ENCODE measurements at regions not wholly inside any gene's neighbourhood (a gene's known extent, or its start where the extent isn't known, plus 50 kb on each side); places are given as distances from the start of the nearest gene placed in this dataset.

DNA sequence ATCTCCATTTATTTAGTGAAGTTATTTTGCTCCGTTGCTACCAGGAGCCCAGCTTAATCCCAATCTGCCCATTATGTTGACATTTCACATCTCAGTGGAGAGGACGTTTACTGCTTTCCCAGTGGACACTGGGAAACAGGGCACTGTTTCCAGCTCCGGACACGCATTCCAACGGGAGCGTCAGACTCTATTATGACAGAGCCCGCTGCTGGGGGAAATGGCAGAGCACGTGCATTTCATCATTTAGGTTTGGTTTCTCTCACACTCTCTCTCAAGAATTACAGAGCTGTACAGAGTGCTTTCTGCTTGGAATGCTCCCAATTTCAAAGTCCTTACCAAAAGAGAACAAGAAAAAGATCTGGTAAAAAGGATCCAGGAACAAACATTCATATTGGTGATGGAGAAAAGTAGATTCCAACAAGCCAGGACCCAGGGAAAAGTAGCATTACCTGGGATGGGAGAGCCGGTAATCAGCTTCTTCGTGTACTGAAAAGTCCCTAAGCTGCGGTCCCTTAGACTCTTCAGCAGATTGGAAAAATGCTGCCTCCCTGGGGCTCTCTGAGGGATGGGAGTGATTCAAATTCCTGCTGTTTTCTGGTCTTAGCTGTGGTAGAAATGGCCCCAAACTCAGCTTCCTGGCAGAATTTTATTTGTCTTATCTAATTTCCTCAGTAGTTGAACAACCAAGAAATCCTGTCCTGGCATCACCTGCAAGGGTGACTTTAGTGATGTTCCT is 136.0 kb upstream of the THBS1 start:
- no peak for DNase-seq

GRCh38 chr15:39445931-39446330 is 134.9 kb upstream of the THBS1 start:
- no peak for DNase-seq

- no peak for DNase-seq
Measured at GRCh38 chr15:39447346-39447745, 133.5 kb upstream of the THBS1 start.

GRCh38 chr15:39447881-39448280 is 133.0 kb upstream of the THBS1 start:
- DNase-seq = no peak

GRCh38 chr15:39448409-39448808 is 132.5 kb upstream of the THBS1 start:
- DNase-seq = no peak

DNA sequence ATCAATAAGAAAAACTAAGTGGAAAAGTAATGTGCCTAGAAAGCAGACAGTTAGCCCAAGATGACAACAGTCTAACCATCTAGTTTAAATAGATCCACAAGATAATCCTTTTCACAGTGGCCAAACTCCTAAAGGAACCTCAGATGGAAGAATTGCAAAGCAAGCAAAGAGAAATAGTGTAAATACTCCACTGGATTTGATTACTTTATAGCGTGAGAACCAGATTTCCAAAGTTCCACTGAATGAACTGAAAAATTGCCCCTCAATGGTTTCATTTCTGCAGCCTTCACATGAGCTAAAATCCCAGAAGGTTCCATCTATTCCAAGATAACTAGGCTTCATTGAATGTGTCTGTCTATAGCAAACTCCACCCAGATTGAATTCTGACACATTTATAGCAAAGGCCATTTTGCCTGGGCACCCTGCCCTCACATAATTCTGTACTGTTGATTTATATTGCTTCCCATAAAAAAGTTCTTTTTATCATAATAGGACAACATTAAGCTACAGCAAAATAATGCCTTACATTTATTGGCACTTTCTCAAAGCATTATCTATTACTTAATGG is 129.7 kb upstream of the THBS1 start:
- DNase-seq = no peak

GRCh38 chr15:39451871-39452270 is 129.0 kb upstream of the THBS1 start:
- DNase-seq = no peak

- peak; percentile 25 to 34 for DNase-seq
Measured at GRCh38 chr15:39453620-39454019, 127.3 kb upstream of the THBS1 start.

DNA sequence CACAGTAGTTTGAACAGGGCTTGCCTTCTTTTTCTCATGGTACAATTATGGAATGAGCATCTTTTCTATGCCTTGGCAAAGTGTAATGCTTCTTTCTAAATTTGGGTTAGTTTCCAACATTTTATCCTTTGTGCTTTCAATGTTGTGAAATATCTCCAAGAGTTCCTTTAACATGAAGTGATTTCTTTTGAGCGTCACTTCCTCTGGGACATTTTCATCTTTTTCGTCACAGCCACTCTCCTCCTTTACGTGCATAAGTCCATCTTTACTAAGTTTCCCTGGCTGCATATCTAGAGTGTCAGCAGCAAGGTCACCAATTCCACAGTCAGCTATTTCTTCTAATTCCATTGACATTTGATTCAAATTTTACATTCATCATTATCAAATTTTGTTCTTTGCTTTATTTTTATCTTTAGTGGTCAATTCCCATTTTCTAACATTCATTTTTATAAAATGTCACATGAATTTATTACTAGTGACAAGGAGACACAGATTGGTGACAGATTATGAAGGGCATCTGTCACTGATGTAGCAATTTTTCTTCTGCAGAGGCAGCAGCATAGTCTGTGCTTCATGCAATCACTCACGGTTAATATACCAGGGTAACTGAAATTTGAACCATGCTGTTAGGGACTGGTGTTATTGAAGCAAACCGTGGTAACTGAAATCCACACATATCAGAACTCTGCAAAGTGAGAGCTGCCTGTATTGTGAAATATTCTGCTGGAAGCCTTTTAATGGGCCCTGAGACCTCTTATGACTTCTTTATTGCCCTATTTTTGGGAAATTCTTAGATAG is 126.5 kb upstream of the THBS1 start:
- no peak for DNase-seq

DNA sequence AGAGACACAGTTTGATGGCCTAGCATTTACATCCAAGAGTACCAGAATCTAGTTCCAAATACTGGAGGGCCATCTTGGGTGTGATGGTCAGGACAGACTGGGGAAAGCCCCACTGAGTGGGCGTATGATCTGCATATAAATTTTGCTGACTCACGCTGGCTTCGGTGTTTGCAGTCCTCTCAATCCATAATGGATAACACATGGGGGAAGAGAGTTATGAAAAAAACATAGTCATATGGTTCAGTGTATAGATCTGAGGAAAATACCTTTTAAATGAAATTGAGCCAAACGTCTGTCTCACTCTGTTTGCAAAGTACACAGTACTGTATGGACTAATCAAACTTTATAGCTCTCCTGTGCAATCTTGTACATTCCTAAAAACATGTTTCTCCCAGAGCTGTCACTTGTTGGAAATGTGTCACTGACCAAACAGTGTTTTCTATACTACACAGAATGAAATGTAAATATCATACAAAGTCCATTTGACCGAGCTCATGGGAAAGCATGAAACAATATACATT is 125.3 kb upstream of the THBS1 start:
- DNase-seq = no peak

GRCh38 chr15:39456159-39456558 is 124.7 kb upstream of the THBS1 start:
- no peak for DNase-seq

DNA sequence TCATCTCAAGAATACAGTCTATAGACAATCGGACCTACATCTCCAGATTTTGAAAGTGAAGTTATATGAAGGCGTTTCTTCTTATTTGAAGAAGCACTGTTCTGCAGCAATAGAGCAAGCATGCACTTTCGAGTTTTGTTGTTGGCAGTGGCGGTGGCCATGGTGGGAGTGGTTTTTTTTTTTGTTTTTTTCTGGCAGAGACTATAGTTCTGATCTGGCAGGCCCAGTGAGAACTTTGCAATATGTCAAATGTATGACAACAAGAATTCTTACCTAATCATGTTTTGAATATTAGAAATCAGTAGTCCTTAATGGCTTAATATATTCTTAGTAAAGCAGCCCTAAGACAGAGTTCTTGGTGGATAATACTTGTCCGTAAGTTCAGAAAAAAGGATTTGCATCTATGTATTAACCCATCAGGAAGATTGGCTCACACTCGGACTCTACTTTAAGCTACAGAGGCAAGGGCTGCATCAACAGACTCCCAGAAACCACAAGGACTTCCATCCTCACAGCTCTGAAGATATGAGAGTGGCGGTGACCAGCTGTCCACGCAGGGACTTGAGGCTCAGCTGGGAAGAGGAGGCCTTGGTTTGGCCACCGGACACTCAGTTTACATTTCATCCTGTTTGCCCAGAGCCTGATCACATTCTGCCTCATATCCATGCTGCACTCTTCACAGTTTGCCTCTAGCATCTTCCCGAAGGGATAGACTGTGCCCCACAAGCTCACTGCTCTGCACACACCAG is 124.1 kb upstream of the THBS1 start:
- no peak for DNase-seq

GRCh38 chr15:39458131-39458530 is 122.7 kb upstream of the THBS1 start:
- DNase-seq = no peak

DNA sequence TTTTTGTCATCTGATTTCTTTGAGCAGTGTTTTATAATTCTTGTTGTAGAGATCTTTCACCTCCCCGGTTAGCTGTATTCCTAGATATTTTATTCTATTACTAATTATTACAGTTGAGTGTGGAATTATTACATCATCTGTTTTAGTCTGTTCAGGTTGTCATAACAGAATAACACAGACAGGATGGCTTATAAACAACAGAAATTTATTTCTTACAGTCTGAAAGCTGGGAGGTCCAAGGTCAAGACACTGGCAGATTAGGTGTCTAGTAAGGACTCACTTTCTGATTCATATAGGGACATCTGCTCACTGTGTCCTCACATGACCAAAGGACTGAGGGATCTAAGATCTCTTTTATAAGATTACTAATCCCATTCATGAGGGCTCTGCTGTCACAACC is 121.3 kb upstream of the THBS1 start:
- no peak for DNase-seq

DNA sequence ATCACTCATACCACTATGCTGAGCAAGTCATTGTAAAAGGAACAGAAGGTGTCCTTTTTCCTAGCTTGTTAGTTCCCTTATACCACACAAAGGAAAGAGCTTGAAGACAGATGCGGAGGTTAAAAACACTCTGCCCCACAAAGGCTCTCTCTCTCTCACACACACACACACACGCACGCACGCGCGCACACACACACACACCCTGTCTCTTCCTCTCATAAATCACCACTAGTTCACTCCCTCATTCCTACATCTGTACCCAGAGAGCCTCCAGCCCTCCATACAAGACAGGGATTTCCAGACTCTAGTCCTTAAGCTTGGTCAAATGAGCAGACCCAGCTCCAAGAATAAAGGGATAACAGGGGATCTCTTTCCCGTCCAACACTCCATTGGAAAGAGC is 120.1 kb upstream of the THBS1 start:
- DNase-seq = no peak

DNA sequence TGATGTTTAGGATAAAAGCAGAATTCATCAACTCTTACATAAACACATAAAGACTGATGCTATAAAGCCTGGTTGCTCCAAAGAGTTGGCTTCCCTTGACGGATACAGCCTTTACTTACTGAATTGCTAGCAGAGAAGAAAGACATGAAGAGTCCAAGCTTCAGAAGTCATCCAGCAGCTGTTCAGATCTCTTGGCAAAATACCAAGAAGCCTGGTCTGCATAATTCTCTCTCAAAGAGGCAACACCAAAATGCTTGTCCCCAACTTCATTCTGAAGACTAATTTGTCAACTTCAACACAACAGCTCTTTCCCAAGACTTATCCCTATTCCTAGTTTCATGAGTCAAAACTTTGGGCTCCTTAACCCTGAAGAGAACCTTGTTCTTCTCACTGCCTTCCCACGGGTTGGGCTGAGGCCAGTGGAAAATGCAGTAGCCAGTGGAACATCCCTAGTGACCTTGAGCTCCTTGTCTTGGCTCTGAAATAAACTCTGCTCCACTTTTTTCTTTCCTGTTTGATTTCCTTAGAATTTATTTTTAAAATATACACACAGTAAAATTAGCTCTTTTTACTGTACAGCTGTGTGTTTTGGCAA is 119.2 kb upstream of the THBS1 start:
- no peak for DNase-seq

DNA sequence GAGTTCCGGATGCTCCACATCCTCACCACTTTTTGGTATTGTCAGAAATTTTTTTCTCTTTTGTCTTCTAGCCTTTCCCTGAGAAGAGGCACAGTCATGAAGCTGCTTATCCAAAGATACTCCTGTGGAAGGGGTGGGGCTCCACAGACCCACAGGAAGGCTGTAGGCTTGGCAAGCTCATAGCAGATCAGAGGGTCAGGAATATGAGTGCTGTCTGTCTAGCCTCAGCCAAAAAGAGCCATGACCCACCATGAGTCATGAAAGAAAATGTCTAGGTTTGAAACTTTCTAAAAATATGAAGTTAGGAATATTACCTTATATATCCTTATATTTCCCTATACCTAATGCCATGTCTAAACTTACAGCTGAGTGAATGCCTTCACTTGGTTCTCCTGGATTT is 118.2 kb upstream of the THBS1 start:
- no peak for DNase-seq

- DNase-seq = no peak
Measured at GRCh38 chr15:39465843-39466749, 114.8 kb upstream of the THBS1 start.

DNA sequence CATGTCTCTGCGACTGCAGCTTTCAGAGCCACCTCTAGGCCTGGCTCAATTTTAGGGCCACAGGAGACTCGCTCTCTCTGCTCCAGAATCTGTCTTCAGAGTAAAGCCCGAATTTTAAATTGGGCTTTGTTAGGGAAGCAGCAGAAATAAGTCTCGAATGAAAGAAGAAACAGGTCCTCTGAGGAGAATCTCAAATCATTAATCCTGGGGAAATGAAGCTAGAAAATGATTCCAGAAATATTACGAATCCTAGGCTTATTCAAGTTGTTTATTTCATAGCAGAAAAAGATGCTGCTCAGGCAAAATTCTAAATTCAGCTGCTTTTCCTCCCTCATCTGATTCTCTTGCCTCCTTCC is 114.2 kb upstream of the THBS1 start:
- DNase-seq = no peak

DNA sequence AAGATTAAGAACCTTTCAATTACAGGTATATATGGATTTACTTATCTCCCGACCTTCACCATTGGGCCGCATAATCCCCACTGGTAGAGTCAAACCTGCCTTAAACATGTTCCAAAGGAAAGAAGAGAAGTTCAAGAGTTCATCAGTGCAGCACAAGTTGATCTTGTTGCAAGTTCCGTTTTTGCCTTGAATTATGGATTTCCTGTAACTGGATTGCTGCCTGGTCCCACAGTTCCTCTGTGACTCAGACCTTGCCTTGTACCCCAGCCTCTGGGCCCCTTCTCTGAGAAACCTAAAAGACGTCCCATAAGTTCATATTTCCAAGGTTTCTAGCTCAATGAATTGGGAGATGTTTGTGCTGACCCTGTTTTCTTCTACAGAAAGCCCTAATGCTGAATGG is 112.5 kb upstream of the THBS1 start:
- DNase-seq = peak; percentile 44 to 77

DNA sequence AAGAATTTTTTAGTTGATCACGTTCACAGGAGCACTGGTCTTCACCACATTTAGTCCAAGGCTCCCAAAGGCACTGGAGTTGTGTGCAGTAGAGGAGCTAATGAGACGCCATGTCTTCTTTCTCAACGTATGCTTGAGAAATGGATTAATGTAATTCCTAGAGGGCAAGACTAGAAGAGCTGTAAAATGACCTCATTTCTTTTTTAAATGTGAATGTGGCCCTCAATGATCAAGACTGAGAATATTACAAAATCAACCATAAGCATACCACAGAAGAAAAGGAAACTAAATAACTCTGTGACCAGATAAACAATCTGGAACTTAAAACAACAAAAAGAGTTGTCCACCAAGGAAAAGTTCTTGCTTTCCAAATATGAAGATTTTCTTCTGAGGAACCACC is 112.1 kb upstream of the THBS1 start:
- no peak for DNase-seq
